ENCODE measurements at regions not wholly inside any gene's neighbourhood (a gene's known extent, or its start where the extent isn't known, plus 50 kb on each side); places are given as distances from the start of the nearest gene placed in this dataset.

DNA sequence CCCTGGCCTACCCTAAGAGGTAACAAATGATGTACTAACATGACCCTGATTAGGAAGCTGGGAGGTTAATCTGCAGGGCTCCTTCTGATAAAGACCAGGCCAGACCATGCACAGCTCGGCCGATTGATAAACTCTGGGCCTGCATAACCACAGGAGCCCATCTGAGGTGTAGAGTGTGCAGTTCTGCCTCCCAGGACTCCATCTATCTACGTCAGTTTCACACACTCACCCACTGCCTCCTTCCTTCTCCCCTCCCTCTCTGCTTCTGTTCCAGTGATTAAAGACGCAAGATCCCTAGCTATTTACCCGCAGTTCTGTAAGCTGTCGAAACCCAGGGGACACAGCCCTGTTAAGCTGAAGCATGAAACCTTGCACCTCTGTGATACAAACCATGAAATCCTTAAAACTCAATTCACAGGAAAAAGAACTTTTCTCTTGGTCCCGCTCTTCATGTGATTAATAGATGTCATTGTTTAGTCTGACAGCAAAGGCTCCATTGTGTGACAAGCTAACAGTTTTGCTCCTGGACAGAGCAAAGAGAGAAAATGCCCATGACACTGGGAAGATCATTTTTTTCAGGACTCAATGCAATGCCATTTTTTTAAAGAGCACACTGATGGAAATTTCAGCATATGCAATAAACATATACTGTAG lies 470.6 kb downstream of the MAFB start:
- no peak overlapping the region for H3K27ac Mint-ChIP-seq
- no peaks in the 10 kb centered on the region for H3K36me3 Mint-ChIP-seq
- TF ChIP-seq, protein P1, sequence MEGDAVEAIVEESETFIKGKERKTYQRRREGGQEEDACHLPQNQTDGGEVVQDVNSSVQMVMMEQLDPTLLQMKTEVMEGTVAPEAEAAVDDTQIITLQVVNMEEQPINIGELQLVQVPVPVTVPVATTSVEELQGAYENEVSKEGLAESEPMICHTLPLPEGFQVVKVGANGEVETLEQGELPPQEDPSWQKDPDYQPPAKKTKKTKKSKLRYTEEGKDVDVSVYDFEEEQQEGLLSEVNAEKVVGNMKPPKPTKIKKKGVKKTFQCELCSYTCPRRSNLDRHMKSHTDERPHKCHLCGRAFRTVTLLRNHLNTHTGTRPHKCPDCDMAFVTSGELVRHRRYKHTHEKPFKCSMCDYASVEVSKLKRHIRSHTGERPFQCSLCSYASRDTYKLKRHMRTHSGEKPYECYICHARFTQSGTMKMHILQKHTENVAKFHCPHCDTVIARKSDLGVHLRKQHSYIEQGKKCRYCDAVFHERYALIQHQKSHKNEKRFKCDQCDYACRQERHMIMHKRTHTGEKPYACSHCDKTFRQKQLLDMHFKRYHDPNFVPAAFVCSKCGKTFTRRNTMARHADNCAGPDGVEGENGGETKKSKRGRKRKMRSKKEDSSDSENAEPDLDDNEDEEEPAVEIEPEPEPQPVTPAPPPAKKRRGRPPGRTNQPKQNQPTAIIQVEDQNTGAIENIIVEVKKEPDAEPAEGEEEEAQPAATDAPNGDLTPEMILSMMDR (IDR thresholded peaks at IDR 0.05; ENCODE audit: unreplicated experiment), result no peak
- H3K9me3 Mint-ChIP-seq, result peaks cover 5% of the 10 kb centered on the region
- peaks cover 15% of the 10 kb centered on the region for H3K27me3 Mint-ChIP-seq (ENCODE audit: low read depth)
- no peak for DNase-seq (ENCODE audit: low spot score in 2 of 2, unreplicated experiment in 2 of 2)
- H3K4me1 Mint-ChIP-seq, result peaks cover 8% of the 10 kb centered on the region
- no peak overlapping the region for H3K4me3 Mint-ChIP-seq

DNA sequence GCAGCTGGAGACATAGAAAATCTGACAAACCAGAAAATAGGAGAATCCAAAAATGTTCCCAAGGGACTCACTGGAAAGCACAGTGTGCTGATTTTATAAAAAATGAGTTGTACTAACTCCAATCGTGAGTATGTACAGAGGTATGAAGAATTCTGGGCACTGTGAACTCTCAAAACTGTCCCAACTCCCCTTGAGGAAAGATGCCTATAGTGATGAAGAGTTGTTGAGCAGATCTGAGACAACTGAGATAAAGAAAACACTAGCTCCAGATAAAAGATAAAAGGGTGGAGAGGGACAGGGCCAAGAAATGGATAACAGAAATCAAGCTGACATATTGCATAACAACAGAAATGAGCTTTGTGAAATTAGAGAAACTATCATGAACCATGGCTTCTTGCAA lies 481.4 kb downstream of the MAFB start:
- no peak for DNase-seq (ENCODE audit: low spot score in 2 of 2, unreplicated experiment in 2 of 2)
- peaks cover 23% of the 10 kb centered on the region for H3K9me3 Mint-ChIP-seq
- H3K27ac Mint-ChIP-seq, result no peak overlapping the region
- TF ChIP-seq, protein P1 (IDR thresholded peaks at IDR 0.05; ENCODE audit: unreplicated experiment), result no peak
- H3K4me1 Mint-ChIP-seq, result peaks cover 14% of the 10 kb centered on the region
- no peak overlapping the region for H3K4me3 Mint-ChIP-seq
- H3K36me3 Mint-ChIP-seq, result peaks cover 5% of the 10 kb centered on the region
- H3K27me3 Mint-ChIP-seq (ENCODE audit: low read depth), result peaks cover 12% of the 10 kb centered on the region

DNA sequence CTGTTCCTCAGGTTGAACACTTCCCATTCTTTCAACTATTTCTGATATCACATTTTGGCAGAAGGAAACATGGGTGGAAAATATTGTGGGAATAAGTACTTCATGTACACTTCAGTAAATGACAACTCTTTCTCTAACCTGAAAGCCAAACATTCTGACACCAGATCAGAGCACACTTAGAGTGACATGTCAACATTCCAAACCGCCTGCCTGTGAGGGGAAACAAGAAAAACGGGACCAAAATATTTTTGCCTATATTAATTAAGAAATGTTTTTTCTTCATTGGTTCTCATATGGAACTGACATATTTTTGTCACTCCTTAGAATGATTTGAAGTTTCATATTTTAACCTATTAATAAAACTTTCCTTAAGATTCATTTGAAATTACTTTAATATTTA lies 483.1 kb downstream of the MAFB start:
- H3K9me3 Mint-ChIP-seq, result peaks cover 23% of the 10 kb centered on the region
- H3K27ac Mint-ChIP-seq, result no peak overlapping the region
- peaks cover 12% of the 10 kb centered on the region for H3K27me3 Mint-ChIP-seq (ENCODE audit: low read depth)
- H3K36me3 Mint-ChIP-seq, result peaks cover 5% of the 10 kb centered on the region
- no peak overlapping the region for H3K4me3 Mint-ChIP-seq
- peaks cover 14% of the 10 kb centered on the region for H3K4me1 Mint-ChIP-seq
- no peak for DNase-seq (ENCODE audit: low spot score in 2 of 2, unreplicated experiment in 2 of 2)
- TF ChIP-seq, protein P1 (IDR thresholded peaks at IDR 0.05; ENCODE audit: unreplicated experiment), result no peak

DNA sequence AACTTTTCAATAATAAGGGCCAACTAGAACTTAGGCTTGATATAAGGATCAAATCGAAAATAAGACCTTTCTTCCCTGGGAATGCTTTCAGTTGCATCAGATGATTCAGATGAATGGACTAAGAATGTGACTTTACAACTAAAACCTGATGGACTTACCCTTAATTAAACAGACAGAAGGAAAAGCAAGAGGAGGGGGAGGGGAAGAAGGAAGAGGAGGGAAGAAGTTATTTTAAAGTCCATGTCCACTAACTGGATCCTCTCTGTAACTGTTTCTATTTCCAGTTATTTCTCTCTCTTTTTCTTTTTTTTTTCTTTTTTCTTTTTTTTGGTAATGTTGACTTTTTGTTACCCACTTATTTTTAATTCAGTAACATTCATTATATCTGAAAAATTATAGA lies 486.0 kb downstream of the MAFB start:
- Mint-ChIP-seq H3K27ac (no peak overlapping the region), H3K27me3 (ENCODE audit: low read depth) (peaks cover 12% of the 10 kb centered on the region), H3K4me1 (peaks cover 14% of the 10 kb centered on the region), H3K9me3 (peaks cover 9% of the 10 kb centered on the region), H3K4me3 (no peak overlapping the region), H3K36me3 (peaks cover 4% of the 10 kb centered on the region)
- TF ChIP-seq, protein P1 (IDR thresholded peaks at IDR 0.05; ENCODE audit: unreplicated experiment), result no peak
- no peak for DNase-seq (ENCODE audit: low spot score in 2 of 2, unreplicated experiment in 2 of 2)

DNA sequence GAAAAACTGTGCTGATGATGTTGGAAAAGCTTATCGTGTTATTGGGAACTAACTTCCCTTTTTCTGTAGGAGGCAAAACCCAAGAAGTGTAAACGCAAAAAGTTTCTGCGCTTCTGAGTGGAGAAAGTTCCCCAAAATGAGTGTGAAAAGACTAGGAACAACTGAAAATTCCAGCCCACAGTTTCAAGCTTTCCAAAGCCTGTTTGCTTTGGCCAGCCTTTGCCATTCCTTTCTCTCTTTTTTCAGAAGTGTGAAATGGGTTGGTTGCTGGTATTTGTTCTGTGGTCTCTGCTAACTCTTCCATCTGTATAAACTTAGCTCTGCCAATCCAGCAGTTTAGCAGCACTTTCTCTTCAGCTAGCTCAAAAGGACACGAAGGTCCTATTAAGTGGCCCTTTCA lies 491.3 kb downstream of the MAFB start:
- no peaks in the 10 kb centered on the region for H3K9me3 Mint-ChIP-seq
- DNase-seq (ENCODE audit: low spot score in 2 of 2, unreplicated experiment in 2 of 2), result no peak
- H3K4me1 Mint-ChIP-seq, result no peaks in the 10 kb centered on the region
- H3K4me3 Mint-ChIP-seq, result no peak overlapping the region
- no peak overlapping the region for H3K27ac Mint-ChIP-seq
- TF ChIP-seq, protein P1 (IDR thresholded peaks at IDR 0.05; ENCODE audit: unreplicated experiment), result no peak
- H3K27me3 Mint-ChIP-seq (ENCODE audit: low read depth), result peaks cover 8% of the 10 kb centered on the region
- no peaks in the 10 kb centered on the region for H3K36me3 Mint-ChIP-seq

Data from mesothelial cell of epicardium (in vitro differentiated cells).